Ovary (tissue), 7 donors: ENCODE measurements at regions not wholly inside any gene's neighbourhood (a gene's known extent, or its start where the extent isn't known, plus 50 kb on each side); places are given as distances from the start of the nearest gene placed in this dataset.

ENCODE experiments used
- DNase-seq, 5 donors: peaks; one replicate each; pipeline ENCODE4 v3.0.0-alpha.2; 2019 to 2020
- H3K27ac ChIP-seq, 2 donors: fragments of 200-600 bp; one replicate each; pipeline versions ENCODE4 v1.5.1 to v1.8.0; 2019 to 2022
- H3K27me3 ChIP-seq: fragments of 200-600 bp; one replicate; pipeline ENCODE4 v1.8.0; 2022
- H3K36me3 ChIP-seq: fragments of 200-600 bp; sonication (generic); one replicate; pipeline ENCODE4 v1.5.1; 2019
- H3K4me1 ChIP-seq: one replicate; pipeline ENCODE4 v1.8.1; 2013; ENCODE audit warnings: mild to moderate bottlenecking, moderate library complexity; ENCODE audit not compliant: insufficient read depth
- H3K4me3 ChIP-seq: fragments of 200-600 bp; sonication (generic); one replicate; pipeline ENCODE4 v1.5.1; 2017
- H3K9me3 ChIP-seq, 2 donors: fragments of 200-600 bp in 1 of 2; sonication (generic) in 1 of 2; one replicate each; pipeline versions ENCODE4 v1.5.1 to v1.8.1; 2013 to 2019; ENCODE audit warnings: mild to moderate bottlenecking in 1 of 2, moderate library complexity in 1 of 2
- CTCF ChIP-seq, 3 donors: fragments of 450-650 bp in 2 of 3; fragments of 200-600 bp in 1 of 3; IDR thresholded peaks; one replicate each; pipeline versions ENCODE4 v1.5.1 to v1.8.0; 2016 to 2022; ENCODE audit warnings: antibody characterized with exemption in 3 of 3, mild to moderate bottlenecking in 1 of 3
- EP300 ChIP-seq: sonication (generic); formaldehyde crosslinking; IDR thresholded peaks from one replicate; pipeline ENCODE4 v1.6.1; 2017; ENCODE audit warnings: antibody characterized with exemption
- POLR2A ChIP-seq: fragments of 450-650 bp; IDR thresholded peaks from one replicate; pipeline ENCODE4 v1.6.1; 2017; ENCODE audit warnings: antibody characterized with exemption, mild to moderate bottlenecking, moderate library complexity
- WGBS, 3 donors: extraction: QIAGEN DNeasy Blood & Tissue Kit in 1 of 3; methylation state at CpG; one replicate each; pipeline versions ENCODE4 v1.1.5 to v1.1.7; 2013 to 2017; 5-methylcytosine and 5-hydroxymethylcytosine counted together
- intact Hi-C, 4 donors: fragments of 100-400 bp; cut with DNase I; formaldehyde crosslinking; loops; one replicate each; pipeline versions ENCODE4 v1.11.0 to v1.15.1; 2022 to 2023
- donor health status: DM: no; HTN: no; CAD: no; lungs with moderate emphysema.
- donor health status: DM: no; HTN: no; CAD: no.
- donor health status: Bipolar disorder and iron deficiency.
- donor health status: DM: no; HTN: no; CAD: no.
- donor health status: DM: yes; HTN: yes; CAD: no.

GRCh38 chr14:46322730-46323403 is 328.7 kb downstream of the RPL10L start:
- Histone ChIP-seq H3K4me1 (peaks cover 3% of the 10 kb centered on the region), H3K36me3 (no peaks in the 10 kb centered on the region), H3K27ac (no peak overlapping the region), H3K4me3 (no peak overlapping the region), H3K9me3 (no peaks in the 10 kb centered on the region), H3K27me3 (peaks cover 3% of the 10 kb centered on the region)
- DNase-seq, result no peak
- no peak for TF ChIP-seq CTCF (IDR thresholded peaks at IDR 0.05)
- TF ChIP-seq POLR2A, result no peak
- TF ChIP-seq EP300, result no peak
- 39 to 43% (median 40%) methylated on average over 3 of the region's 3 CpGs for WGBS, 3 donors
- intact Hi-C loops, result no loop called here

- H3K36me3 ChIP-seq, result no peaks in the 10 kb centered on the region
- TF ChIP-seq CTCF (IDR thresholded peaks at IDR 0.05) (no peak), POLR2A (no peak), EP300 (no peak)
- no peak overlapping the region for H3K4me3 ChIP-seq
- H3K9me3 ChIP-seq, result no peaks in the 10 kb centered on the region
- H3K27ac ChIP-seq, result no peak overlapping the region
- H3K27me3 ChIP-seq, result peaks cover 3% of the 10 kb centered on the region
- intact Hi-C loops, result no loop called here
- H3K4me1 ChIP-seq, result peaks cover 3% of the 10 kb centered on the region
- no peak for DNase-seq
- WGBS, 3 donors, result 57 to 86% (median 79%) methylated on average over 1 of the region's 1 CpG
Measured at GRCh38 chr14:46322076-46322475, 329.5 kb downstream of the RPL10L start.

- 78 to 84% (median 84%) methylated on average over 2 of the region's 2 CpGs for WGBS, 3 donors
- DNase-seq, result no peak
- Histone ChIP-seq H3K4me1 (no peaks in the 10 kb centered on the region), H3K36me3 (no peaks in the 10 kb centered on the region), H3K4me3 (no peak overlapping the region), H3K27ac (no peak overlapping the region), H3K9me3 (no peaks in the 10 kb centered on the region), H3K27me3 (no peaks in the 10 kb centered on the region)
- intact Hi-C loops, result no loop called here
- no peak for TF ChIP-seq POLR2A
- TF ChIP-seq EP300, result no peak
Measured at GRCh38 chr14:46306267-46306666, 345.3 kb downstream of the RPL10L start.

DNA sequence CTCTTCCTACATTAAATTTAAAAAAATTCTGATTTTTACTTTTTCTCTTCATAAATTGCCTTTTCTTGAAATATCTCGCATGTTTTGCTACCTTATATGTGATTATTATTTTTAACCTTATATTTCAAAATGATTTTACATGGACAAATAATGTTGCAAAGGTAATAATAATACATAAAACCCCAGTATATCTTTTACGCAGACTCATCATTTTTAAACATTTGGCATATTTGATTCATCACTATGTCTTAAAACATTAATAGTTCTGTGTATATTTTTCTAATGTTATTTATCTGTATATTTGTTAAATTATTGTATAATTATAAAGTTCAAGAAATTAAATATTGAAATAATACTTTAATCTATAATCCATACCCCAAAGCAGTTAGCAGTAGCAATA is 350.8 kb downstream of the RPL10L start:
- H3K4me3 ChIP-seq, result no peak overlapping the region
- intact Hi-C loops, result no loop called here

More for the DNA sequence above, 350.8 kb downstream of the RPL10L start:
- 93 to 97% (median 97%) methylated on average over 2 of the region's 2 CpGs for WGBS, 3 donors
- Histone ChIP-seq H3K4me1 (no peaks in the 10 kb centered on the region), H3K36me3 (no peaks in the 10 kb centered on the region), H3K9me3 (no peaks in the 10 kb centered on the region), H3K27ac (no peak overlapping the region), H3K27me3 (no peaks in the 10 kb centered on the region)
- no peak for DNase-seq
- TF ChIP-seq EP300 (no peak), CTCF (IDR thresholded peaks at IDR 0.05) (no peak), POLR2A (no peak)
